ENCODE measurements at regions not wholly inside any gene's neighbourhood (a gene's known extent, or its start where the extent isn't known, plus 50 kb on each side); places are given as distances from the start of the nearest gene placed in this dataset.

DNA sequence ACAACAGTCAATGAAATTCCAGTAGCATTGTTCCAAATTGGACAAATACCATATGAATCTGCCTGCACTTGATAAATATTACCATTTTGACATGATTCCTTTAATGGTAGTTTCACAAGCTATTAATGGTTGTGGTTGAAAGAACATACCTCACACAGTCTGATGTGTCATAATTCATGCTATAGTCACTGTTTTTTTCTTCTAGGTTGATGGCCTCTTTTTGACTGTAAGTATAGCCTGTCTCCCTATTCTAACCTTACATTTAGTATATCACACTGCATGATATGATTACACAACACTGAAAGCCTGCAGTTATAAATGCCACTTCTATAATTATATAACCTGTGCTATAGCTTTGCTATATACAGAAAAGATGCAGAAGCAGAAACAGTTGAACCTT is 834.1 kb downstream of the NSUN3 start:
- TF ChIP-seq POLR2A (IDR thresholded peaks at IDR 0.05; ENCODE audit: low read depth) (no peak), POLR2AphosphoS5 (IDR thresholded peaks at IDR 0.05) (no peak), EP300 (IDR thresholded peaks at IDR 0.05) (no peak)
- TF ChIP-seq, protein P1, sequence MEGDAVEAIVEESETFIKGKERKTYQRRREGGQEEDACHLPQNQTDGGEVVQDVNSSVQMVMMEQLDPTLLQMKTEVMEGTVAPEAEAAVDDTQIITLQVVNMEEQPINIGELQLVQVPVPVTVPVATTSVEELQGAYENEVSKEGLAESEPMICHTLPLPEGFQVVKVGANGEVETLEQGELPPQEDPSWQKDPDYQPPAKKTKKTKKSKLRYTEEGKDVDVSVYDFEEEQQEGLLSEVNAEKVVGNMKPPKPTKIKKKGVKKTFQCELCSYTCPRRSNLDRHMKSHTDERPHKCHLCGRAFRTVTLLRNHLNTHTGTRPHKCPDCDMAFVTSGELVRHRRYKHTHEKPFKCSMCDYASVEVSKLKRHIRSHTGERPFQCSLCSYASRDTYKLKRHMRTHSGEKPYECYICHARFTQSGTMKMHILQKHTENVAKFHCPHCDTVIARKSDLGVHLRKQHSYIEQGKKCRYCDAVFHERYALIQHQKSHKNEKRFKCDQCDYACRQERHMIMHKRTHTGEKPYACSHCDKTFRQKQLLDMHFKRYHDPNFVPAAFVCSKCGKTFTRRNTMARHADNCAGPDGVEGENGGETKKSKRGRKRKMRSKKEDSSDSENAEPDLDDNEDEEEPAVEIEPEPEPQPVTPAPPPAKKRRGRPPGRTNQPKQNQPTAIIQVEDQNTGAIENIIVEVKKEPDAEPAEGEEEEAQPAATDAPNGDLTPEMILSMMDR (IDR thresholded peaks at IDR 0.05): no peak
